Sigmoid colon (tissue), 4 donors: ENCODE measurements at regions not wholly inside any gene's neighbourhood (a gene's known extent, or its start where the extent isn't known, plus 50 kb on each side); places are given as distances from the start of the nearest gene placed in this dataset.

Source experiments
- CTCF ChIP-seq, 4 experiments: fragments of 450-650 bp in 3 of 4; fragments of 200-600 bp in 1 of 4; IDR thresholded peaks; one replicate each; pipeline ENCODE4 v1.5.1; 2016 to 2019; ENCODE audit warnings: antibody characterized with exemption in 4 of 4, mild to moderate bottlenecking in 3 of 4, moderate library complexity in 2 of 4
- POLR2A ChIP-seq, 2 donors: fragments of 450-650 bp; IDR thresholded peaks; one replicate each; pipeline ENCODE4 v1.6.1; 2016; ENCODE audit warnings: antibody characterized with exemption in 2 of 2, mild to moderate bottlenecking in 2 of 2, moderate library complexity in 2 of 2
- POLR2AphosphoS5 ChIP-seq, 4 donors: sonication (generic); formaldehyde crosslinking; IDR thresholded peaks; one replicate each; pipeline ENCODE4 v1.6.1; 2017; ENCODE audit warnings: antibody characterized with exemption in 4 of 4

GRCh38 chr9:38185647-38186403 lies 116.8 kb upstream of the SHB start:
- TF ChIP-seq CTCF (IDR thresholded peaks at IDR 0.05) (no peak), POLR2AphosphoS5 (IDR thresholded peaks at IDR 0.05) (no peak), POLR2A (IDR thresholded peaks at IDR 0.05) (no peak)
